Gastroesophageal sphincter (tissue), 3 donors: ENCODE measurements at regions not wholly inside any gene's neighbourhood (a gene's known extent, or its start where the extent isn't known, plus 50 kb on each side); places are given as distances from the start of the nearest gene placed in this dataset.

Experiments used
- POLR2A ChIP-seq, 2 donors: fragments of 450-650 bp; IDR thresholded peaks; one replicate each; pipeline ENCODE4 v1.6.1; 2017; ENCODE audit warnings: antibody characterized with exemption in 2 of 2, mild to moderate bottlenecking in 2 of 2, moderate library complexity in 1 of 2
- TF ChIP-seq, protein P1 (sequence below), 4 experiments: fragments of 200-600 bp in 2 of 4; fragments of 450-650 bp in 2 of 4; sonication (generic) in 1 of 4; IDR thresholded peaks; one replicate each; pipeline ENCODE4 v1.5.1; 2017 to 2019; ENCODE audit warnings: antibody characterized with exemption in 4 of 4, mild to moderate bottlenecking in 2 of 4, moderate library complexity in 2 of 4

DNA sequence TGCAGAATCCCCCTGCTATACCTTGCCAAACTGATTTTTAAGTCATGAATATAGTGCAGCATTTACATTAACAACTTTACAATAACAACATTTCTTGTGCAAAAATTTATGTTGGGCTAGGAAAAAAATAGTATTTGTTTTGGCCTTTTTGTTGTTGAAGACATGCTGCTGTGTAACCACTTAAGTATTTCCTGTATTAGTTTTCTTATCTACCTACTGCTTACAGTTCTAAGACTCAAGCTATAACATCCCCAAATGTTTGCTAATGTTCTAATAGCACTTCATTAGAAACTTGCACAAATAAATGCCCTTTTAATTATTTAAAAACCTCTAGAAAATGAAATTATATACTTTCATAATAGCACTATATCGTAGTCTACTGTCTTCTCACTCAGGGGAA lies 154.3 kb upstream of the DOCK10 start:
- TF ChIP-seq, protein P1, sequence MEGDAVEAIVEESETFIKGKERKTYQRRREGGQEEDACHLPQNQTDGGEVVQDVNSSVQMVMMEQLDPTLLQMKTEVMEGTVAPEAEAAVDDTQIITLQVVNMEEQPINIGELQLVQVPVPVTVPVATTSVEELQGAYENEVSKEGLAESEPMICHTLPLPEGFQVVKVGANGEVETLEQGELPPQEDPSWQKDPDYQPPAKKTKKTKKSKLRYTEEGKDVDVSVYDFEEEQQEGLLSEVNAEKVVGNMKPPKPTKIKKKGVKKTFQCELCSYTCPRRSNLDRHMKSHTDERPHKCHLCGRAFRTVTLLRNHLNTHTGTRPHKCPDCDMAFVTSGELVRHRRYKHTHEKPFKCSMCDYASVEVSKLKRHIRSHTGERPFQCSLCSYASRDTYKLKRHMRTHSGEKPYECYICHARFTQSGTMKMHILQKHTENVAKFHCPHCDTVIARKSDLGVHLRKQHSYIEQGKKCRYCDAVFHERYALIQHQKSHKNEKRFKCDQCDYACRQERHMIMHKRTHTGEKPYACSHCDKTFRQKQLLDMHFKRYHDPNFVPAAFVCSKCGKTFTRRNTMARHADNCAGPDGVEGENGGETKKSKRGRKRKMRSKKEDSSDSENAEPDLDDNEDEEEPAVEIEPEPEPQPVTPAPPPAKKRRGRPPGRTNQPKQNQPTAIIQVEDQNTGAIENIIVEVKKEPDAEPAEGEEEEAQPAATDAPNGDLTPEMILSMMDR (IDR thresholded peaks at IDR 0.05): no peak
- no peak for TF ChIP-seq POLR2A (IDR thresholded peaks at IDR 0.05)
